Karpas-422 (cell line): ENCODE measurements at regions not wholly inside any gene's neighbourhood (a gene's known extent, or its start where the extent isn't known, plus 50 kb on each side); places are given as distances from the start of the nearest gene placed in this dataset.

ENCODE experiments used
- DNase-seq: peaks from one replicate; pipeline ENCODE4 v3.0.0-alpha.2; 2015
- H2AFZ ChIP-seq: fragments of 200-600 bp; sonication (generic); 2 replicates; pipeline ENCODE4 v1.6.1; 2014; ENCODE audit warnings: antibody characterized with exemption, low read length, mixed read lengths
- H3K27ac ChIP-seq: fragments of 200-600 bp; sonication (generic); 2 replicates; pipeline ENCODE4 v1.5.1; 2014; ENCODE audit warnings: mild to moderate bottlenecking, low read length, moderate library complexity
- H3K27me3 ChIP-seq: fragments of 200-600 bp; sonication (generic); 2 replicates; pipeline ENCODE4 v1.6.1; 2014; ENCODE audit warnings: low read length, mixed read lengths
- H3K36me3 ChIP-seq: fragments of 200-600 bp; sonication (generic); 2 replicates; pipeline ENCODE4 v1.6.1; 2014; ENCODE audit warnings: low read length, mixed read lengths; ENCODE audit not compliant: insufficient read depth
- H3K4me1 ChIP-seq: fragments of 200-600 bp; sonication (generic); 2 replicates; pipeline ENCODE4 v1.6.1; 2014; ENCODE audit warnings: mild to moderate bottlenecking, low read length, mixed read lengths
- H3K4me2 ChIP-seq: fragments of 200-600 bp; sonication (generic); 2 replicates; pipeline ENCODE4 v1.6.1; 2014; ENCODE audit warnings: low read length, low read depth, mild to moderate bottlenecking; ENCODE audit not compliant: poor library complexity, severe bottlenecking
- H3K4me3 ChIP-seq: fragments of 200-600 bp; sonication (generic); 2 replicates; pipeline ENCODE4 v1.5.1; 2014; ENCODE audit warnings: mild to moderate bottlenecking, antibody characterized with exemption, low read length, mixed read lengths
- H3K79me2 ChIP-seq: fragments of 200-600 bp; sonication (generic); 2 replicates; pipeline ENCODE4 v1.6.1; 2014; ENCODE audit warnings: mild to moderate bottlenecking, low read length, mixed read lengths
- H3K9ac ChIP-seq: fragments of 200-600 bp; sonication (generic); 2 replicates; pipeline ENCODE4 v1.6.0; 2014; ENCODE audit warnings: low read length
- H3K9me2 ChIP-seq: fragments of 200-600 bp; sonication (generic), shearing (Covaris generic); replicated peaks from 2 replicates; pipeline ENCODE4 v1.6.0; 2014; ENCODE audit warnings: mild to moderate bottlenecking, low read length, moderate library complexity; ENCODE audit not compliant: insufficient read depth
- H3K9me3 ChIP-seq: fragments of 300-700, 200-600 bp; sonication (generic); 2 replicates; pipeline ENCODE4 v1.6.1; 2014; ENCODE audit warnings: low read length, mixed read lengths
- H4K20me1 ChIP-seq: fragments of 200-600 bp; sonication (generic); 2 replicates; pipeline ENCODE4 v1.6.1; 2014; ENCODE audit warnings: mild to moderate bottlenecking, antibody characterized with exemption, low read length, low read depth; ENCODE audit not compliant: insufficient read depth

GRCh38 chr11:79663017-79663416, 222.2 kb upstream of the TENM4 start:
- no peaks in the 10 kb centered on the region for H3K79me2 ChIP-seq
- H3K9me3 ChIP-seq: no peaks in the 10 kb centered on the region
- no peaks in the 10 kb centered on the region for H3K9me2 ChIP-seq
- H4K20me1 ChIP-seq: no peaks in the 10 kb centered on the region
- H3K4me3 ChIP-seq: no peak overlapping the region
- H2AFZ ChIP-seq: no peak overlapping the region
- no peak overlapping the region for H3K9ac ChIP-seq
- no peaks in the 10 kb centered on the region for H3K4me1 ChIP-seq
- H3K4me2 ChIP-seq: no peak overlapping the region
- H3K27ac ChIP-seq: no peak overlapping the region
- H3K36me3 ChIP-seq: no peaks in the 10 kb centered on the region
- H3K27me3 ChIP-seq: no peaks in the 10 kb centered on the region
- no peak for DNase-seq

GRCh38 chr11:79661373-79661772, 220.5 kb upstream of the TENM4 start:
- no peak overlapping the region for H3K27ac ChIP-seq
- no peaks in the 10 kb centered on the region for H3K4me1 ChIP-seq
- DNase-seq: no peak
- H3K79me2 ChIP-seq: no peaks in the 10 kb centered on the region
- no peak overlapping the region for H3K4me2 ChIP-seq
- H3K4me3 ChIP-seq: no peak overlapping the region
- no peaks in the 10 kb centered on the region for H3K9me3 ChIP-seq
- H3K36me3 ChIP-seq: no peaks in the 10 kb centered on the region
- H2AFZ ChIP-seq: no peak overlapping the region
- H3K9me2 ChIP-seq: no peaks in the 10 kb centered on the region
- no peak overlapping the region for H3K9ac ChIP-seq
- H4K20me1 ChIP-seq: no peaks in the 10 kb centered on the region
- H3K27me3 ChIP-seq: no peaks in the 10 kb centered on the region

- Histone ChIP-seq H4K20me1 (no peaks in the 10 kb centered on the region), H3K9me2 (no peaks in the 10 kb centered on the region), H3K27ac (no peak overlapping the region), H3K4me2 (no peak overlapping the region), H3K36me3 (no peaks in the 10 kb centered on the region), H2AFZ (no peak overlapping the region), H3K9me3 (no peaks in the 10 kb centered on the region), H3K4me1 (no peaks in the 10 kb centered on the region), H3K4me3 (no peak overlapping the region), H3K79me2 (no peaks in the 10 kb centered on the region), H3K27me3 (no peaks in the 10 kb centered on the region), H3K9ac (no peak overlapping the region)
- no peak for DNase-seq
Observed at GRCh38 chr11:79648766-79649520, 208.1 kb upstream of the TENM4 start.

GRCh38 chr11:79637219-79637618, 196.4 kb upstream of the TENM4 start:
- Histone ChIP-seq H4K20me1 (no peaks in the 10 kb centered on the region), H3K9ac (no peak overlapping the region), H3K36me3 (no peaks in the 10 kb centered on the region), H3K79me2 (no peaks in the 10 kb centered on the region), H2AFZ (no peak overlapping the region), H3K9me3 (no peaks in the 10 kb centered on the region), H3K4me3 (no peak overlapping the region), H3K4me1 (no peaks in the 10 kb centered on the region), H3K27ac (no peak overlapping the region), H3K27me3 (no peaks in the 10 kb centered on the region), H3K9me2 (no peaks in the 10 kb centered on the region), H3K4me2 (no peak overlapping the region)
- no peak for DNase-seq

- DNase-seq: no peak
- Histone ChIP-seq H2AFZ (no peak overlapping the region), H3K4me1 (no peaks in the 10 kb centered on the region), H3K9me3 (no peaks in the 10 kb centered on the region), H3K4me3 (no peak overlapping the region), H3K36me3 (no peaks in the 10 kb centered on the region), H3K4me2 (no peak overlapping the region), H3K79me2 (no peaks in the 10 kb centered on the region), H3K27ac (no peak overlapping the region), H3K9me2 (no peaks in the 10 kb centered on the region), H3K9ac (no peak overlapping the region), H3K27me3 (no peaks in the 10 kb centered on the region), H4K20me1 (no peaks in the 10 kb centered on the region)
Observed at GRCh38 chr11:79634905-79635304, 194.1 kb upstream of the TENM4 start.

GRCh38 chr11:79627281-79627680, 186.5 kb upstream of the TENM4 start:
- no peaks in the 10 kb centered on the region for H3K9me3 ChIP-seq
- no peak overlapping the region for H3K9ac ChIP-seq
- no peaks in the 10 kb centered on the region for H3K36me3 ChIP-seq
- no peak for DNase-seq
- H3K27me3 ChIP-seq: no peaks in the 10 kb centered on the region
- no peaks in the 10 kb centered on the region for H3K79me2 ChIP-seq
- no peak overlapping the region for H3K4me3 ChIP-seq
- no peaks in the 10 kb centered on the region for H3K9me2 ChIP-seq
- H3K4me1 ChIP-seq: no peaks in the 10 kb centered on the region
- H2AFZ ChIP-seq: no peak overlapping the region
- H3K4me2 ChIP-seq: no peak overlapping the region
- H4K20me1 ChIP-seq: no peaks in the 10 kb centered on the region
- no peak overlapping the region for H3K27ac ChIP-seq

GRCh38 chr11:79626135-79627075, 185.6 kb upstream of the TENM4 start:
- H3K79me2 ChIP-seq: no peaks in the 10 kb centered on the region
- no peaks in the 10 kb centered on the region for H3K4me1 ChIP-seq
- no peak overlapping the region for H3K27ac ChIP-seq
- no peak overlapping the region for H3K4me3 ChIP-seq
- H3K9me3 ChIP-seq: no peaks in the 10 kb centered on the region
- DNase-seq: no peak
- H3K9ac ChIP-seq: no peak overlapping the region
- H2AFZ ChIP-seq: no peak overlapping the region
- no peaks in the 10 kb centered on the region for H3K9me2 ChIP-seq
- H4K20me1 ChIP-seq: no peaks in the 10 kb centered on the region
- no peaks in the 10 kb centered on the region for H3K36me3 ChIP-seq
- no peaks in the 10 kb centered on the region for H3K27me3 ChIP-seq
- H3K4me2 ChIP-seq: no peak overlapping the region

GRCh38 chr11:79623375-79623774, 182.5 kb upstream of the TENM4 start:
- H3K9me3 ChIP-seq: no peaks in the 10 kb centered on the region

More at GRCh38 chr11:79623375-79623774, 182.5 kb upstream of the TENM4 start:
- H3K4me1 ChIP-seq: no peaks in the 10 kb centered on the region
- no peak overlapping the region for H2AFZ ChIP-seq
- no peak overlapping the region for H3K4me3 ChIP-seq
- no peaks in the 10 kb centered on the region for H3K79me2 ChIP-seq
- no peak overlapping the region for H3K27ac ChIP-seq
- DNase-seq: no peak
- no peaks in the 10 kb centered on the region for H4K20me1 ChIP-seq
- H3K36me3 ChIP-seq: no peaks in the 10 kb centered on the region
- no peak overlapping the region for H3K4me2 ChIP-seq
- H3K9me2 ChIP-seq: no peaks in the 10 kb centered on the region
- no peaks in the 10 kb centered on the region for H3K27me3 ChIP-seq
- H3K9ac ChIP-seq: no peak overlapping the region
